ENCODE measurements at regions not wholly inside any gene's neighbourhood (a gene's known extent, or its start where the extent isn't known, plus 50 kb on each side); places are given as distances from the start of the nearest gene placed in this dataset.

- WGBS, 2 experiments (ENCODE audit: extremely low coverage in 1 of 2, insufficient coverage in 1 of 2, insufficient read length in 1 of 2, insufficient replicate concordance in 2 of 2, low coverage in 1 of 2, low lambda C conversion rate in 2 of 2, missing lambda C conversion rate in 1 of 2): 92% methylated on average over 6 of the region's 6 CpGs; no CpG with 5 or more reads in 1 of the 2 experiments
- no peak overlapping the region for H3K4me2 ChIP-seq (ENCODE audit: insufficient read depth in 1 of 2, low read depth in 2 of 2, low read length in 2 of 2)
- CTCF ChIA-PET (ENCODE audit: partially characterized antibody): interaction anchor here (1.4 kb wide), 2 partner anchors 10 to 30 kb away, joined by 3 to 4 read pairs; no protein-coding TSS in a partner anchor
- H3K23me2 ChIP-seq (ENCODE audit: low read depth, low read length): no peaks in the 10 kb centered on the region
- no peak overlapping the region for H3K18ac ChIP-seq (ENCODE audit: extremely low read depth, low read length)
- no peaks in the 10 kb centered on the region; a peak in 2 of 7 replicates for H3K27me3 ChIP-seq (replicated peaks in 1 of 4; ENCODE audit: control insufficient read depth in 3 of 4, extremely low read depth in 1 of 4, insufficient read depth in 3 of 4, low read length in 3 of 4)
- H3K9ac ChIP-seq (replicated peaks in 1 of 4; ENCODE audit: extremely low read depth in 1 of 4, low read depth in 3 of 4, low read length in 3 of 4): no peak overlapping the region
- no peaks in the 10 kb centered on the region for H3K9me3 ChIP-seq (ENCODE audit: insufficient read depth in 2 of 2, low read depth in 1 of 2, low read length in 1 of 2)
- no peak overlapping the region for H3K4ac ChIP-seq (replicated peaks; ENCODE audit: insufficient read length, low read depth, low read length)
- no peak overlapping the region for H3K27ac ChIP-seq (ENCODE audit: low read depth, low read length)
- no peak overlapping the region for H2BK12ac ChIP-seq (ENCODE audit: low read depth, low read length)
- no peak overlapping the region for H2AFZ ChIP-seq (ENCODE audit: low read length)
- TF ChIP-seq, protein P1, sequence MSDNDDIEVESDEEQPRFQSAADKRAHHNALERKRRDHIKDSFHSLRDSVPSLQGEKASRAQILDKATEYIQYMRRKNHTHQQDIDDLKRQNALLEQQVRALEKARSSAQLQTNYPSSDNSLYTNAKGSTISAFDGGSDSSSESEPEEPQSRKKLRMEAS (IDR thresholded peaks at IDR 0.05): peak; percentile 85
- no peak for TF ChIP-seq NRF1 (IDR thresholded peaks at IDR 0.05; ENCODE audit: low read depth, low read length)
- peak; percentile 75 for TF ChIP-seq E2F6 (IDR thresholded peaks at IDR 0.05)
- no peak overlapping the region for H2BK120ac ChIP-seq (replicated peaks; ENCODE audit: low read depth, low read length)
- no peaks in the 10 kb centered on the region for H3K36me3 ChIP-seq (ENCODE audit: control insufficient read depth in 2 of 4, insufficient read depth in 4 of 4, low read length in 3 of 4)
- no peaks in the 10 kb centered on the region for H3K79me1 ChIP-seq (ENCODE audit: low read depth, low read length)
- FAIRE-seq (no peak), DNase-seq (ENCODE audit: low read depth in 1 of 2, low spot score in 2 of 2) (peak in 1 of 2 experiments; percentile 35)
- no peak overlapping the region for H3K4me3 ChIP-seq (ENCODE audit: extremely low read depth in 1 of 4, insufficient read depth in 2 of 4, low read depth in 3 of 4, low read length in 4 of 4)
- peaks cover 0 to 5% (median 0%) of the 10 kb centered on the region in 4 experiments; a peak in 1 of 7 replicates for H3K4me1 ChIP-seq (replicated peaks in 1 of 4; ENCODE audit: control insufficient read depth in 3 of 4, insufficient read depth in 4 of 4, low read length in 3 of 4)
- no peak overlapping the region for H4K5ac ChIP-seq (ENCODE audit: insufficient read length, low read depth, low read length)
- no peak overlapping the region for H3K14ac ChIP-seq (ENCODE audit: insufficient read length)
- POLR2A ChIA-PET (ENCODE audit: partially characterized antibody): interaction anchor here (1.6 kb wide), 1 partner anchor 9 kb away, joined by 3 read pairs; no protein-coding TSS in a partner anchor
- no peak overlapping the region for H2BK5ac ChIP-seq (ENCODE audit: low read depth, low read length)
- no peaks in the 10 kb centered on the region for H4K20me1 ChIP-seq (replicated peaks in 1 of 2; ENCODE audit: control insufficient read depth in 1 of 2, insufficient read depth in 2 of 2, low read length in 2 of 2)
- H2BK20ac ChIP-seq (ENCODE audit: low read length): no peak overlapping the region
- no peak overlapping the region for H3K23ac ChIP-seq (ENCODE audit: insufficient read length)
- H4K91ac ChIP-seq (replicated peaks; ENCODE audit: insufficient read length, low read length): no peak overlapping the region
- no peak overlapping the region for H2BK15ac ChIP-seq (ENCODE audit: low read length)
- H4K8ac ChIP-seq (ENCODE audit: extremely low read depth, insufficient read depth, low read length): no peak overlapping the region
- H3K56ac ChIP-seq (replicated peaks; ENCODE audit: insufficient read length, low read depth, low read length): no peak overlapping the region
- no peaks in the 10 kb centered on the region for H3K79me2 ChIP-seq (ENCODE audit: control insufficient read depth in 1 of 2, insufficient read depth in 2 of 2, low read length in 2 of 2)
- H2AK5ac ChIP-seq (ENCODE audit: low read depth, low read length): no peak overlapping the region
These were observed 175.3 kb upstream of the B3GAT1 start for GRCh38 chr11:134587345-134587744.
